Forelimb muscle (tissue), 1 donor: ENCODE measurements at regions not wholly inside any gene's neighbourhood (a gene's known extent, or its start where the extent isn't known, plus 50 kb on each side); places are given as distances from the start of the nearest gene placed in this dataset.

Source experiments
- DNase-seq: peaks from one replicate; pipeline ENCODE4 v3.0.0-alpha.2; 2013; ENCODE audit warnings: low read depth

GRCh38 chr5:168039566-168040248 is 251.7 kb upstream of the WWC1 start:
- DNase-seq = no peak

GRCh38 chr5:168041583-168041982 is 249.9 kb upstream of the WWC1 start:
- no peak for DNase-seq

- no peak for DNase-seq
Observed at GRCh38 chr5:168042284-168043068, 249.0 kb upstream of the WWC1 start.

- no peak for DNase-seq
Observed at GRCh38 chr5:168046163-168046562, 245.3 kb upstream of the WWC1 start.

GRCh38 chr5:168047043-168047668 is 244.3 kb upstream of the WWC1 start:
- no peak for DNase-seq

GRCh38 chr5:168047669-168048111 is 243.8 kb upstream of the WWC1 start:
- no peak for DNase-seq

GRCh38 chr5:168048486-168048885 is 243.0 kb upstream of the WWC1 start:
- DNase-seq = no peak

GRCh38 chr5:168052686-168053085 is 238.8 kb upstream of the WWC1 start:
- DNase-seq = no peak

GRCh38 chr5:168054091-168054490 is 237.4 kb upstream of the WWC1 start:
- no peak for DNase-seq

- DNase-seq = no peak
Observed at GRCh38 chr5:168055141-168055683, 236.2 kb upstream of the WWC1 start.

- no peak for DNase-seq
Observed at GRCh38 chr5:168055961-168056360, 235.5 kb upstream of the WWC1 start.

- DNase-seq = no peak
Observed at GRCh38 chr5:168056499-168057182, 234.8 kb upstream of the WWC1 start.

- DNase-seq = no peak
Observed at GRCh38 chr5:168057905-168058304, 233.5 kb upstream of the WWC1 start.

GRCh38 chr5:168059131-168059530 is 232.3 kb upstream of the WWC1 start:
- DNase-seq = no peak

- DNase-seq = no peak
Observed at GRCh38 chr5:168062239-168062638, 229.2 kb upstream of the WWC1 start.

- DNase-seq = no peak
Observed at GRCh38 chr5:168064457-168064856, 227.0 kb upstream of the WWC1 start.

GRCh38 chr5:168064933-168065622 is 226.4 kb upstream of the WWC1 start:
- no peak for DNase-seq

- DNase-seq = no peak
Observed at GRCh38 chr5:168066536-168067208, 224.8 kb upstream of the WWC1 start.

GRCh38 chr5:168070761-168071160 is 220.7 kb upstream of the WWC1 start:
- DNase-seq = no peak

- no peak for DNase-seq
Observed at GRCh38 chr5:168072665-168073064, 218.8 kb upstream of the WWC1 start.

- no peak for DNase-seq
Observed at GRCh38 chr5:168073311-168073710, 218.1 kb upstream of the WWC1 start.
